IMR-90 (cell line): ENCODE measurements at regions not wholly inside any gene's neighbourhood (a gene's known extent, or its start where the extent isn't known, plus 50 kb on each side); places are given as distances from the start of the nearest gene placed in this dataset.

Source experiments
- BHLHE40 ChIP-seq: fragments of 150-350 bp; IDR thresholded peaks from 2 replicates; pipeline ENCODE4 v1.6.1; 2016; ENCODE audit warnings: mild to moderate bottlenecking, low read depth, low read length
- CEBPB ChIP-seq: IDR thresholded peaks from 2 replicates; pipeline ENCODE4 v1.6.1; 2012; ENCODE audit warnings: low read depth, low read length, improper control_type of control experiment
- CHD1 ChIP-seq: IDR thresholded peaks from 2 replicates; pipeline ENCODE4 v1.6.1; 2012; ENCODE audit warnings: low read depth, low read length, improper control_type of control experiment
- CTCF ChIP-seq: conservative IDR thresholded peaks from 2 replicates; pipeline ENCODE4 v1.5.1; 2012; ENCODE audit warnings: mild to moderate bottlenecking, low read depth, low read length, improper control_type of control experiment
- POLR2A ChIP-seq: IDR thresholded peaks from 2 replicates; pipeline ENCODE4 v1.6.1; 2012; ENCODE audit warnings: mild to moderate bottlenecking, low read depth, low read length
- RAD21 ChIP-seq: IDR thresholded peaks from 2 replicates; pipeline ENCODE4 v1.6.1; 2012; ENCODE audit warnings: low read length, improper control_type of control experiment
- RCOR1 ChIP-seq: IDR thresholded peaks from 2 replicates; pipeline ENCODE4 v1.6.1; 2012; ENCODE audit warnings: mild to moderate bottlenecking, low read length, improper control_type of control experiment; ENCODE audit not compliant: insufficient replicate concordance
- RFX5 ChIP-seq: IDR thresholded peaks from 2 replicates; pipeline ENCODE4 v1.8.0; 2012; ENCODE audit warnings: low read depth, mild to moderate bottlenecking, low read length, moderate library complexity
- SMC3 ChIP-seq: fragments of 150-350 bp; IDR thresholded peaks from 2 replicates; pipeline ENCODE4 v1.6.1; 2016; ENCODE audit warnings: low read depth, mild to moderate bottlenecking, antibody characterized with exemption, low read length, moderate library complexity
- USF2 ChIP-seq: fragments of 150-350 bp; IDR thresholded peaks from 2 replicates; pipeline ENCODE4 v1.6.1; 2017; ENCODE audit warnings: mild to moderate bottlenecking, antibody characterized with exemption, low read length, low read depth

GRCh38 chr7:155173905-155174304, 103.8 kb downstream of the HTR5A start:
- TF ChIP-seq CTCF (no peak), POLR2A (no peak), CHD1 (no peak), RFX5 (no peak), SMC3 (no peak), BHLHE40 (no peak), CEBPB (no peak), USF2 (no peak), RCOR1 (no peak), RAD21 (no peak)
